ENCODE measurements at regions not wholly inside any gene's neighbourhood (a gene's known extent, or its start where the extent isn't known, plus 50 kb on each side); places are given as distances from the start of the nearest gene placed in this dataset.

DNA sequence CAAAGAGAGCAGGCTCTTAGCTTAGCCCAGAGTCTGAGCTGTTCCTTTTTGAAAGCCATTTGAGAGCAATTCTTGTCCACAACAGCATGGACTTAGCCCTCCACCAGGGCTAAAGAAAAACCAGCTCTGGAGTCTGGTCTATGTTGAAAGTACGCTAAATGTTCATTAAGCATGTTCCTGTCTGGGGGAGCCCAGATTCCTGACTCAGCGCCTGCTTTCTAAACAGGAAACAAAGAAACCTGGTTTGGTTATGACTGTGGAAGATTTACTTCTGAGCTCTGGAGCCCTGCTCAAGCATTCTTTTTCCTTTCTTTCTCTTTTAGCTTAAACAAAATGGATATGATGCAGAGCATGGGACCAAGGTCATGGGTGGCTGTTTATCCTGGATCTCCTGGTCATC lies 279.8 kb downstream of the RBM43 start:
- Histone ChIP-seq H3K27me3 (ENCODE audit: insufficient read depth, low read length) (no peaks in the 10 kb centered on the region), H3K9me3 (ENCODE audit: low read length) (no peaks in the 10 kb centered on the region), H3K4me1 (ENCODE audit: insufficient read depth, low read length, severe bottlenecking) (no peaks in the 10 kb centered on the region), H3K36me3 (ENCODE audit: insufficient read depth, low read length) (no peaks in the 10 kb centered on the region), H3K4me3 (ENCODE audit: low read depth, low read length, poor library complexity, severe bottlenecking) (no peak overlapping the region), H3K9ac (ENCODE audit: low read length) (no peak overlapping the region), H4K20me1 (ENCODE audit: insufficient read depth, low read length) (no peaks in the 10 kb centered on the region), H3K79me2 (ENCODE audit: insufficient read depth, low read length) (no peaks in the 10 kb centered on the region), H3F3A (ENCODE audit: insufficient read depth, low read length) (no peaks in the 10 kb centered on the region), H3K9me2 (ENCODE audit: low read depth, low read length) (no peaks in the 10 kb centered on the region), H3K27ac (ENCODE audit: low read depth, low read length, poor library complexity, severe bottlenecking) (no peak overlapping the region), H3K4me2 (ENCODE audit: low read length) (no peak overlapping the region), H2AFZ (ENCODE audit: low read length) (no peak overlapping the region)
- TF ChIP-seq, protein P1, sequence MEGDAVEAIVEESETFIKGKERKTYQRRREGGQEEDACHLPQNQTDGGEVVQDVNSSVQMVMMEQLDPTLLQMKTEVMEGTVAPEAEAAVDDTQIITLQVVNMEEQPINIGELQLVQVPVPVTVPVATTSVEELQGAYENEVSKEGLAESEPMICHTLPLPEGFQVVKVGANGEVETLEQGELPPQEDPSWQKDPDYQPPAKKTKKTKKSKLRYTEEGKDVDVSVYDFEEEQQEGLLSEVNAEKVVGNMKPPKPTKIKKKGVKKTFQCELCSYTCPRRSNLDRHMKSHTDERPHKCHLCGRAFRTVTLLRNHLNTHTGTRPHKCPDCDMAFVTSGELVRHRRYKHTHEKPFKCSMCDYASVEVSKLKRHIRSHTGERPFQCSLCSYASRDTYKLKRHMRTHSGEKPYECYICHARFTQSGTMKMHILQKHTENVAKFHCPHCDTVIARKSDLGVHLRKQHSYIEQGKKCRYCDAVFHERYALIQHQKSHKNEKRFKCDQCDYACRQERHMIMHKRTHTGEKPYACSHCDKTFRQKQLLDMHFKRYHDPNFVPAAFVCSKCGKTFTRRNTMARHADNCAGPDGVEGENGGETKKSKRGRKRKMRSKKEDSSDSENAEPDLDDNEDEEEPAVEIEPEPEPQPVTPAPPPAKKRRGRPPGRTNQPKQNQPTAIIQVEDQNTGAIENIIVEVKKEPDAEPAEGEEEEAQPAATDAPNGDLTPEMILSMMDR (IDR thresholded peaks at IDR 0.05; ENCODE audit: low read length) = no peak
- TF ChIP-seq EZH2 (IDR thresholded peaks at IDR 0.05; ENCODE audit: borderline replicate concordance, low read length) = no peak

DNA sequence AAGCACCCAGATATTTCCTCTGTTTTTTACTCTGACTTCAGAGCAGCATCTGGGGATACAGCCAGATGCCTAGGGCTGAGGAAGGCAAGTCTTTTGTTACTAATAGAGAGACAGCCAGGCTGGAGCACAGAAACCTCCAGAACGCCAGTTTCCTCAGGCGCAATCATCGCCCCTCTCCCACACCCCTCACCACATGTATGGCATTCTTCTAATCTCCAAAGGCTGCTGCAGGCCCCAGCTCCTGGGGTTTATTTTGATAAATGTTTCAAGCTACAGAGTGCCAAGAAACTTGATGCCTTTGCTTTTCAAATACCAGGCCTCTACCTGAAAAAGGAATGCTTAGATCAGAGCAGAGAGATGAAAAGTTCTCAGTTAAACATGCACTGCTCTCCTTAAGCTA lies 283.6 kb downstream of the RBM43 start:
- Histone ChIP-seq H3K4me1 (ENCODE audit: insufficient read depth, low read length, severe bottlenecking) (no peaks in the 10 kb centered on the region), H3F3A (ENCODE audit: insufficient read depth, low read length) (no peaks in the 10 kb centered on the region), H3K4me2 (ENCODE audit: low read length) (no peak overlapping the region), H3K36me3 (ENCODE audit: insufficient read depth, low read length) (no peaks in the 10 kb centered on the region), H3K9me3 (ENCODE audit: low read length) (no peaks in the 10 kb centered on the region), H3K27me3 (ENCODE audit: insufficient read depth, low read length) (no peaks in the 10 kb centered on the region), H3K4me3 (ENCODE audit: low read depth, low read length, poor library complexity, severe bottlenecking) (no peak overlapping the region), H3K9me2 (ENCODE audit: low read depth, low read length) (no peaks in the 10 kb centered on the region), H2AFZ (ENCODE audit: low read length) (no peak overlapping the region), H3K79me2 (ENCODE audit: insufficient read depth, low read length) (no peaks in the 10 kb centered on the region), H3K27ac (ENCODE audit: low read depth, low read length, poor library complexity, severe bottlenecking) (no peak overlapping the region), H3K9ac (ENCODE audit: low read length) (no peak overlapping the region), H4K20me1 (ENCODE audit: insufficient read depth, low read length) (no peaks in the 10 kb centered on the region)
- TF ChIP-seq, protein P1 (IDR thresholded peaks at IDR 0.05; ENCODE audit: low read length) = no peak
- no peak for TF ChIP-seq EZH2 (IDR thresholded peaks at IDR 0.05; ENCODE audit: borderline replicate concordance, low read length)

- Histone ChIP-seq H3K36me3 (ENCODE audit: insufficient read depth, low read length) (no peaks in the 10 kb centered on the region), H4K20me1 (ENCODE audit: insufficient read depth, low read length) (no peaks in the 10 kb centered on the region), H3K27me3 (ENCODE audit: insufficient read depth, low read length) (no peaks in the 10 kb centered on the region), H3K79me2 (ENCODE audit: insufficient read depth, low read length) (no peaks in the 10 kb centered on the region), H3K4me3 (ENCODE audit: low read depth, low read length, poor library complexity, severe bottlenecking) (no peak overlapping the region), H3F3A (ENCODE audit: insufficient read depth, low read length) (no peaks in the 10 kb centered on the region), H3K4me2 (ENCODE audit: low read length) (no peak overlapping the region), H3K27ac (ENCODE audit: low read depth, low read length, poor library complexity, severe bottlenecking) (no peak overlapping the region), H3K4me1 (ENCODE audit: insufficient read depth, low read length, severe bottlenecking) (no peaks in the 10 kb centered on the region), H3K9ac (ENCODE audit: low read length) (no peak overlapping the region), H3K9me3 (ENCODE audit: low read length) (no peaks in the 10 kb centered on the region), H2AFZ (ENCODE audit: low read length) (no peak overlapping the region), H3K9me2 (ENCODE audit: low read depth, low read length) (no peaks in the 10 kb centered on the region)
- TF ChIP-seq, protein P1 (IDR thresholded peaks at IDR 0.05; ENCODE audit: low read length) = no peak
- TF ChIP-seq EZH2 (IDR thresholded peaks at IDR 0.05; ENCODE audit: borderline replicate concordance, low read length) = no peak
Measured at GRCh38 chr2:150977296-150977695, 284.4 kb downstream of the RBM43 start.
